Activated CD8-positive, alpha-beta memory T cell treated with anti-CD3 and anti-CD28 coated beads for 1 hour (primary cell): ENCODE measurements at regions not wholly inside any gene's neighbourhood (a gene's known extent, or its start where the extent isn't known, plus 50 kb on each side); places are given as distances from the start of the nearest gene placed in this dataset.

Experiments used
- DNase-seq, 2 donors: peaks; one replicate each; pipeline ENCODE4 v3.0.0-alpha.2; 2020; ENCODE audit warnings: low read depth in 1 of 2; ENCODE audit errors: extremely low read depth in 1 of 2

DNA sequence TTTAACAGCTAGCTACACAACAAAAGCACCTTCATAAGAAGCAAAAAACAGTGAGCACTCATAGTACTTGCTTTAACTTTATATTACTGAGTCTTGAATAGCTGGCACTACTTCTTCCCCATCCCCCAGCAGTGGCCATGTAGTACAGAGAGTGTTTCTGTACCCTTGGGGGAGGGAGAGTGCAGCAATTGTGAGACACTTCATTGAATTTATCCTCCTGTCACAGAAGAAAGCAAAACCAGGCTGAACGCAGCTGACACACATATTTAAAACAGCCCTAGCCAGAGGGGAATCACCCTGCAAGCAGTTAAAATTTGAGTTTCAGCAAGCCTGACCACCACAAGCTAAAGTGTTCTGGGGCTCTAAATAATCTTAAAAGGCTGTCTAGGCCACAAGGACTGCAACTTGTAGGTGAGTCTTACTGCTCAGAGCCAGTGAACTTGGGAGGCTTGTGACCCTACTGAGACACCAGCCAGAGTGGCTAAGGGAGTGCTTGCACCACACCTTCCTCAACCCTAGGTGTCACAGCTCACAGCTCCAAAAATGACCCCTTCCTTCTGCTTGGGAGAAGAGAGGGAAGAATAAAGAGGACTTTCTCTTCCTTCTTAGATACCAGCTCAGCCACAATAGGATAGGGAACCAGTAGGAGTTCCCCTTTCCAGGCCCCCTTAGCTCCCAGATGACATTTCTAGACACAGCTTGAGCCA is 97.7 kb upstream of the MEOX2 start:
- DNase-seq = no peak

GRCh38 chr7:15782656-15783055 is 96.2 kb upstream of the MEOX2 start:
- DNase-seq = no peak

- no peak for DNase-seq
Measured at GRCh38 chr7:15781944-15782343, 95.5 kb upstream of the MEOX2 start.

- DNase-seq = no peak
Measured at GRCh38 chr7:15780271-15780670, 93.8 kb upstream of the MEOX2 start.

GRCh38 chr7:15778191-15778590 is 91.7 kb upstream of the MEOX2 start:
- no peak for DNase-seq

- no peak for DNase-seq
Measured at GRCh38 chr7:15765753-15766152, 79.3 kb upstream of the MEOX2 start.

DNA sequence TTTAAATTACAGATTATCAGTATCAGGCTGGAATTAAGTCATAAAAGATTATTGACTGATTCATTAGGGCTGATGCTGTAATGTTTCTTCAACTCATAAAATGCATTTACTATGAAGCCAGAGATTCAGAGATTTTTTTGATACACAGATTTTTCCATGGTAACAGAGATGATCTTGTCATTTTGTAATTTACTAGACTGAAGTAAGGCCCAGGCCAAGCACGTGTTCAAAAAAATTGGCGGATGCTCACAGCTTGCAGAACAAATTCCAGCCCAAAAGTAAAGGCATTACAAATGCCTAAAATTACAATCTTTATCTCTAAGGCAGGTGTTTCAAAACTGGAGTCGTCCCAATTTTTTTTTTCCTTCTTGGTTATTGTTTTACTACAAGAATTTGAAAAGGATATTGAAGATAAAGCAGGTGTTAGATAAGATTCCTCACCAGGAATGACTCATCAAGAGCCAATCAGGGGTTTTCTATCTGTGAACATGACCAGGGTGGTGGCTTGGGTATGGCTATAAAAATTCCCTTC is 78.4 kb upstream of the MEOX2 start:
- no peak for DNase-seq

- DNase-seq = no peak
Measured at GRCh38 chr7:15764010-15764409, 77.5 kb upstream of the MEOX2 start.

- no peak for DNase-seq
Measured at GRCh38 chr7:15757041-15758000, 70.8 kb upstream of the MEOX2 start.

DNA sequence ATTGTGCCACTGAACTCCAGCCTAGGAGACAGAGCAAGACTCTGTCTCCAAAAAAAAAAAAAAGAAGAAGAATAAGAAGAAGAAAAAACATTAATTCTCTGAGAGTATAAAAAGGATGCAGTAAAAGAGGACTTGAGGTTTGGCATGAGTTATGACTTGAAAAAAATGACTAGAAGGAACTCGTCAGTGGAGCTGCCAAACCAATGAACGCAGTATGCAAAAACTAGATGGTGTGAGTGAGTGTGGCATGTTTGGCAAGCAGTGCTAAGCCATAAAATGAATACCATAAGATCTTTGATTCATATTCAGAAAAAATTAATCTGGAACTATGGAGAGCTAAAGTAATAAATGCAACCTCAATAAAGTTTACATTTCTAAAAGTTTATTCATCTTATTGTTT is 68.6 kb upstream of the MEOX2 start:
- DNase-seq = no peak

DNA sequence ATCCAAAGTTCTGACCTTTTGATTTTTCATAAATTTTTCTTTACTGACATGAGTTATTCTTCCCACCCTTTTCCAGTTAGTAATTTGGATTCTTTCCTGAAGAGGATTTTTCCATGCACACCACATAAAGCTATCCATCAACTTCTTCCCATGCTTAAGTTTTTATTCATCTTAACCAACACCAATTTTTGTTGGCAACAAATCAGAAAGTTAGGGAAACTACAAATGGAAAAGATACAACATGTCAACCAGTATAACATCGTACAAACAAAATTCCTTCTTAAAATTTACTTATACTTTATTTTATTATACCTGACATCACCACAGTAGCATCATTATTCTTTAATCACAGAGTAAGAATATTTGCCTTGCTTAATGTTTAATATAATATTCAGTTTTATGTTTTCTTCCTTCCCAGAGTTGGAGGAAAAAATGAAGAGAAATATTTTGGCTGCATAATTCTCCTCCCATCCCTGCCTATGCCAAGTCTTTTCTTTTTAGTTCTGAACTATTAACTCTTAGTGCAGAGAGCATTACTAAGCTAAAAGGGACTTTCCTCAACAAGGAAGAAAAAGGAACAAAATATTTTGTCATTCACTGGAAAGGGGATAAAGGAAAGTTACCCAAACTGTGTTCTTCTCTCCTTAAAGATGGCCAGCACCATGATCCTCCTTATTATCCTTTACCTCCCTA is 67.5 kb upstream of the MEOX2 start:
- DNase-seq = no peak

GRCh38 chr7:15752377-15752776 is 65.9 kb upstream of the MEOX2 start:
- DNase-seq = no peak

DNA sequence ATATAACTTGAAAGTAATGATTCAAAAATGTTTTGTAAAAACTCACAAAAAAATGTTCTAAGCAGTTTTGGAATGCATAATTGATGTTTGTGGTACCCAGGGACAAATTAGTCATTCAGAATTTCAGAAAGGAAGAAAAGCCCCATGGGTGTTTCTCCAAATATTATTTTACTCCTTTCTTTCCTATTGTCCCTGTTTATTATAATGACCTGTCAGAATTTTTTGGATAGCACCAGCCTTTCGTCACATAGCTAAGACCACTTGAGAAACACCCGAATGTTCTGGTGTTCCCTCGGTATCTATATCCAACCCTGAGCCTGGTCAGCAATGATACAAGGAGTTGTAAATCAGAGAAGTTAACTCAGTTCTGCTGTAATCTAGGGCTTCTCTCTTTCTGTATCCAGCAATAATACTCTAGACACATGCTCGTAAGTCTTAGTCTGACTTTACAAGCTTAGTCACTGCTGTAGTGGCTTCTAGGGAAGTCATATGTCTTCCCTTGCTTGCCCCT is 64.8 kb upstream of the MEOX2 start:
- no peak for DNase-seq

GRCh38 chr7:15750727-15751126 is 64.2 kb upstream of the MEOX2 start:
- DNase-seq = no peak

- no peak for DNase-seq
Measured at GRCh38 chr7:15749631-15750030, 63.1 kb upstream of the MEOX2 start.

GRCh38 chr7:15747712-15748111 is 61.2 kb upstream of the MEOX2 start:
- no peak for DNase-seq

DNA sequence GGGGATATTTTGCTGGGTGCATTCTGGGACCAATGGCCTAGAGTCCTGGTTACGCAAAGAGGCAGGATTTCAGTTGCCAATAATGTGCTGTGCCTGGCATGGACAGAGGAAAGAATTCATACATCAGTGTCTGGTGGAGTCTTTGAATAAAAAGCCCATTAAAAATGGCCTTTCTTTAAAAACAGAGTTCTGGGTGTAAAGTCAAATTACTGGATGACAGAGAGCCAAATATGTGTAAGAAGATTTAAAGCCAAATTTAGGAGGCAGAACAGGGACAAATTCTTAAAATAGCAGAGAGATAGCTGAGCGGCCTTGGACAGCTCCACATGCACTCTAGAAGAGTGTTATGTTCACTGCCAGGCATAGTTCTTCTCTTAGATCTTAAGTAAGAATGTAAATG is 60.8 kb upstream of the MEOX2 start:
- DNase-seq = no peak

- DNase-seq = no peak
Measured at GRCh38 chr7:15743926-15744480, 57.5 kb upstream of the MEOX2 start.

- no peak for DNase-seq
Measured at GRCh38 chr7:15737601-15738000, 51.1 kb upstream of the MEOX2 start.
